ENCODE measurements at regions not wholly inside any gene's neighbourhood (a gene's known extent, or its start where the extent isn't known, plus 50 kb on each side); places are given as distances from the start of the nearest gene placed in this dataset.

DNA sequence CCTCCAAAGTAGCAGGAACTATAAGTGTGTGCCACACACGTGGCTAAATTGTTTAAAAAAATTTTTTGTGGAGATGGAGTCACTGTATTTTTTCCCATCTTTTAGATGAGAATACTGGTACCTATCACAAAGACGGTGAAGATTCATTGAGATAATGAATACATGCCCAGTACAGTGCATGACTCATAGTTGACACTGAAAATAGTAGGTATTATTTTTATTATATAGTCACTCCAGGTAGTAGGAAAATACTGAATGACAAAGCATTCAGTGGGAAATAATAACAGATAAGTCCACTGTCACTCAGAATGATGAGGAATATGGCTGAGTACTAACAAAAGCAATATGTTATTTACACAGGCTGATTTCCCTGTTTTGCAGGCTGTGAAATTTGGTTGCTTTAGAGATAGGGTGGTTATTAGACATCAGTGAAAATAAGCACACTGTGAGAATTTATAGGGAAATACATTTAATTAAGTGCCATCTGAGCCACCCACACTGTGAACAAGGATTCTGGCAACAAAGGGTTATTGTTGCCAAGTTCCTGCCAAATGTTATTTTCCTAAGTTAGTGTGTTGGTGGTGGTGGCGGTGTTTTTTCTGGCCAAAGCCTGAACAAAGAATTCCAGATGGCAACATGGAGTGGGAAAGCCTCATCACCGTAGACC is 129.8 kb upstream of the FOXQ1 start:
- no peaks in the 10 kb centered on the region for H3K9me3 ChIP-seq

GRCh38 chr6:1179571-1180459 is 132.1 kb upstream of the FOXQ1 start:
- no peak overlapping the region for H3K27ac ChIP-seq
- H3K36me3 ChIP-seq: no peaks in the 10 kb centered on the region
- no peak for TF ChIP-seq POLR2A (IDR thresholded peaks at IDR 0.05)
- no peak for TF ChIP-seq CTCF (IDR thresholded peaks at IDR 0.05)
- TF ChIP-seq EP300 (IDR thresholded peaks at IDR 0.05): no peak
- WGBS, 2 donors: 70 to 77% methylated on average over 16 of the region's 16 CpGs
- DNase-seq (ENCODE audit: low spot score in 2 of 2): no peak
- H3K4me1 ChIP-seq: peaks cover 0 to 13% (median 0%) of the 10 kb centered on the region in 4 donors
- no peak overlapping the region for H3K4me3 ChIP-seq
- no peaks in the 10 kb centered on the region for H3K9me3 ChIP-seq
- no peaks in the 10 kb centered on the region for H3K27me3 ChIP-seq

More for the DNA sequence above, 129.8 kb upstream of the FOXQ1 start:
- no peaks in the 10 kb centered on the region for H3K27me3 ChIP-seq
- 58% methylated on average over 4 of the region's 4 CpGs for WGBS, 2 donors
- no peak overlapping the region for H3K4me3 ChIP-seq
- H3K36me3 ChIP-seq: no peaks in the 10 kb centered on the region
- peaks cover 0 to 13% (median 0%) of the 10 kb centered on the region in 4 donors for H3K4me1 ChIP-seq
- TF ChIP-seq EP300 (IDR thresholded peaks at IDR 0.05): no peak
- TF ChIP-seq CTCF (IDR thresholded peaks at IDR 0.05): no peak
- no peak for TF ChIP-seq POLR2A (IDR thresholded peaks at IDR 0.05)
- no peak overlapping the region for H3K27ac ChIP-seq
- no peak for DNase-seq (ENCODE audit: low spot score in 2 of 2)

GRCh38 chr6:1178590-1178989 is 133.3 kb upstream of the FOXQ1 start:
- H3K4me1 ChIP-seq: peaks cover 0 to 13% (median 0%) of the 10 kb centered on the region in 4 donors
- no peaks in the 10 kb centered on the region for H3K36me3 ChIP-seq
- no peaks in the 10 kb centered on the region for H3K27me3 ChIP-seq
- H3K9me3 ChIP-seq: no peaks in the 10 kb centered on the region
- TF ChIP-seq CTCF (IDR thresholded peaks at IDR 0.05) (no peak), EP300 (IDR thresholded peaks at IDR 0.05) (no peak), POLR2A (IDR thresholded peaks at IDR 0.05) (no peak)
- 90 to 95% methylated on average over 3 of the region's 3 CpGs for WGBS, 2 donors
- H3K4me3 ChIP-seq: no peak overlapping the region
- no peak for DNase-seq (ENCODE audit: low spot score in 2 of 2)
- H3K27ac ChIP-seq: no peak overlapping the region

DNA sequence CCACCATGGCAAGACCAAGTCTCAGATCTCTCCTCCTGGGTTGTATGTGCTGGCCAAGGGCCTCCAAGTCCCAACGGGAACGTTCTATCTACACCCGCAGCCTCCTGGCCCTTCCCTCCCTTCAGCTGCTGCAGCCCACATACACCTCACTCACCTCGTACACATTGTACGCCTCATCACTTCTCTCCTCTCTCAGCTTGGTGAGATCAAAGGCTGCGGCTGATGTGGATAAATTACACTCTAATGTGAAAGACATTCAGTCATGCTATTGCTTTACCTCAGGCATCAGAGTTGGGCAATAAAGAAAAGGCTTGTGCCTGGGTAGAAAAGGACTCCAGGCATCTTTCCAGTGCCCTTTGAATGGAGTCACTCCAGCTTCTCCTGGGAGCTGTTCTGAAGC is 135.3 kb upstream of the FOXQ1 start:
- no peak overlapping the region for H3K4me3 ChIP-seq
- no peak for TF ChIP-seq POLR2A (IDR thresholded peaks at IDR 0.05)
- TF ChIP-seq EP300 (IDR thresholded peaks at IDR 0.05): no peak
- no peak for TF ChIP-seq CTCF (IDR thresholded peaks at IDR 0.05)
- no peaks in the 10 kb centered on the region for H3K4me1 ChIP-seq
- no peaks in the 10 kb centered on the region for H3K9me3 ChIP-seq
- 73 to 78% methylated on average over 6 of the region's 6 CpGs for WGBS, 2 donors
- H3K27ac ChIP-seq: no peak overlapping the region
- DNase-seq (ENCODE audit: low spot score in 2 of 2): no peak
- H3K27me3 ChIP-seq: no peaks in the 10 kb centered on the region
- no peaks in the 10 kb centered on the region for H3K36me3 ChIP-seq

DNA sequence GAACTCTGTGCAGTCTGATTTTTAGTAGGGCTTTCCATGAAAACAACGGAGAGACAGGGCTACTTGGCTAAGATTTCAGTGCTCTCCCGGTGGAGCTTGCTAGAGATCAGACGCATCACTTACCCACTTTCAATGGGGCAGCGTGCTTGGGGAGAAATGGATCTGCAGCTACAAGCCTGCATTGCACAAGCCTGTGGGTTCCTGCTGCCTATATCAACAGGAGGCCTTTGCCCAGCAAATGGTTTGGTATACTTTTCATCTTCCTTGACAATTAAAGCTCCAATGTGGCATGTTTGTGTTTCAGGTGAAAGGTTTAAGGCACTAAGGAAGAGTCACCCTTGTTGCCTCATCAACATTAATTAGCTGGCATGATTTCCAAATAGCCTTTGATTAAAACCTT is 136.0 kb upstream of the FOXQ1 start:
- no peak overlapping the region for H3K27ac ChIP-seq
- no peak for TF ChIP-seq EP300 (IDR thresholded peaks at IDR 0.05)
- TF ChIP-seq CTCF (IDR thresholded peaks at IDR 0.05): no peak
- TF ChIP-seq POLR2A (IDR thresholded peaks at IDR 0.05): no peak
- no peak overlapping the region for H3K4me3 ChIP-seq
- no peaks in the 10 kb centered on the region for H3K4me1 ChIP-seq
- no peaks in the 10 kb centered on the region for H3K27me3 ChIP-seq
- H3K36me3 ChIP-seq: no peaks in the 10 kb centered on the region
- 77 to 85% methylated on average over 4 of the region's 4 CpGs for WGBS, 2 donors
- H3K9me3 ChIP-seq: no peaks in the 10 kb centered on the region
- DNase-seq (ENCODE audit: low spot score in 2 of 2): no peak

All from tibial nerve (tissue), 4 donors.